H1 (cell line): ENCODE measurements at regions not wholly inside any gene's neighbourhood (a gene's known extent, or its start where the extent isn't known, plus 50 kb on each side); places are given as distances from the start of the nearest gene placed in this dataset.

ENCODE experiments used
- CTCF ChIA-PET: fragments of 300-600 bp; sonication (Branson Sonifier 250); formaldehyde crosslinking; loops from one replicate; lab custom pipeline; 2021; ENCODE audit not compliant: partially characterized antibody; lab: Charles Lee
- POLR2A ChIA-PET: fragments of 300-600 bp; sonication (Branson Sonifier 250); formaldehyde crosslinking; loops from one replicate; lab custom pipeline; 2021; ENCODE audit warnings: inconsistent platforms; ENCODE audit not compliant: partially characterized antibody; lab: Charles Lee
- DNase-seq, 2 experiments: peaks; one replicate each; pipeline versions ENCODE4 v3.0.0 to v3.0.0-alpha.2; 2010 to 2022; ENCODE audit warnings: low spot score in 2 of 2, low read depth in 1 of 2, mixed read lengths in 1 of 2
- FAIRE-seq: peaks from 2 replicates; lab custom pipeline; 2011; peaks lifted over from hg19 to GRCh38; lab: Jason Lieb, UNC
- H2AFZ ChIP-seq: 2 replicates; pipeline ENCODE4 v1.8.1; 2012; ENCODE audit warnings: low read length, inconsistent platforms
- H2AK5ac ChIP-seq: 2 replicates; pipeline ENCODE4 v1.6.1; 2013; ENCODE audit warnings: low read depth, low read length
- H2BK120ac ChIP-seq: replicated peaks from 2 replicates; pipeline ENCODE3; 2013; ENCODE audit warnings: low read depth, low read length, inconsistent platforms
- H2BK12ac ChIP-seq: 2 replicates; pipeline ENCODE4 v1.6.1; 2013; ENCODE audit warnings: low read depth, low read length
- H2BK15ac ChIP-seq: 2 replicates; pipeline ENCODE4 v1.6.1; 2013; ENCODE audit warnings: low read length
- H2BK20ac ChIP-seq: 2 replicates; pipeline ENCODE4 v1.6.1; 2013; ENCODE audit warnings: low read length
- H2BK5ac ChIP-seq: 2 replicates; pipeline ENCODE4 v1.6.1; 2013; ENCODE audit warnings: low read depth, low read length
- H3K14ac ChIP-seq: 2 replicates; pipeline ENCODE4 v1.6.1; 2013; ENCODE audit warnings: inconsistent platforms; ENCODE audit not compliant: insufficient read length
- H3K18ac ChIP-seq: 2 replicates; pipeline ENCODE4 v1.6.1; 2013; ENCODE audit warnings: low read length; ENCODE audit errors: extremely low read depth
- H3K23ac ChIP-seq: 2 replicates; pipeline ENCODE4 v1.6.1; 2013; ENCODE audit warnings: inconsistent platforms; ENCODE audit not compliant: insufficient read length
- H3K23me2 ChIP-seq: 2 replicates; pipeline ENCODE4 v1.6.1; 2013; ENCODE audit warnings: low read depth, low read length
- H3K27ac ChIP-seq: 2 replicates; pipeline ENCODE4 v1.6.1; 2011; ENCODE audit warnings: low read depth, low read length, inconsistent platforms
- H3K27me3 ChIP-seq, 4 experiments: replicated peaks in 1 of 4; 1 replicate in 1 of 4; 2 replicates in 3 of 4; pipeline versions ENCODE4 v1.6.1 to v1.8.1; 2011 to 2013; ENCODE audit warnings: low read length in 3 of 4, mild to moderate bottlenecking in 3 of 4, inconsistent platforms in 2 of 4, mixed read lengths in 2 of 4, moderate library complexity in 1 of 4; ENCODE audit not compliant: control insufficient read depth in 3 of 4, insufficient read depth in 3 of 4; ENCODE audit errors: extremely low read depth in 1 of 4
- H3K36me3 ChIP-seq, 4 experiments: 2 replicates each; pipeline versions ENCODE4 v1.6.1 to v1.8.1; 2011 to 2013; ENCODE audit warnings: mild to moderate bottlenecking in 4 of 4, low read length in 3 of 4, moderate library complexity in 2 of 4, control low read depth in 1 of 4, inconsistent platforms in 1 of 4; ENCODE audit not compliant: insufficient read depth in 4 of 4, control insufficient read depth in 2 of 4
- H3K4ac ChIP-seq: replicated peaks from 2 replicates; pipeline ENCODE3; 2013; ENCODE audit warnings: low read length, low read depth, mixed read lengths, inconsistent platforms; ENCODE audit not compliant: insufficient read length
- H3K4me1 ChIP-seq, 4 experiments: replicated peaks in 1 of 4; 1 replicate in 1 of 4; 2 replicates in 3 of 4; pipeline versions ENCODE4 v1.6.1 to v1.8.1; 2011 to 2013; ENCODE audit warnings: low read length in 3 of 4, inconsistent platforms in 2 of 4, mixed read lengths in 1 of 4; ENCODE audit not compliant: insufficient read depth in 4 of 4, control insufficient read depth in 3 of 4
- H3K4me2 ChIP-seq, 2 experiments: 2 replicates each; pipeline versions ENCODE4 v1.6.1 to v1.8.1; 2011 to 2013; ENCODE audit warnings: low read depth in 2 of 2, low read length in 2 of 2, control low read depth in 1 of 2, inconsistent platforms in 1 of 2, mild to moderate bottlenecking in 1 of 2; ENCODE audit not compliant: insufficient read depth in 1 of 2
- H3K4me3 ChIP-seq, 4 experiments: fragments of 200-600, 300-600 bp in 1 of 4; sonication (generic), shearing (Covaris generic), sonication (Bioruptor Twin) in 1 of 4; 2 replicates each; pipeline versions ENCODE4 v1.5.1 to v1.8.1; 2011 to 2016; ENCODE audit warnings: low read length in 4 of 4, low read depth in 3 of 4, control low read depth in 2 of 4, inconsistent platforms in 2 of 4, mild to moderate bottlenecking in 2 of 4, mixed read lengths in 1 of 4, moderate library complexity in 1 of 4; ENCODE audit not compliant: insufficient read depth in 2 of 4; ENCODE audit errors: extremely low read depth in 1 of 4
- H3K56ac ChIP-seq: replicated peaks from 2 replicates; pipeline ENCODE3; 2013; ENCODE audit warnings: low read depth, mild to moderate bottlenecking, mixed read lengths, low read length, inconsistent platforms; ENCODE audit not compliant: insufficient read length
- H3K79me1 ChIP-seq: 2 replicates; pipeline ENCODE4 v1.6.1; 2013; ENCODE audit warnings: low read depth, low read length, control low read depth
- H3K79me2 ChIP-seq, 2 experiments: 2 replicates each; pipeline versions ENCODE4 v1.6.1 to v1.8.1; 2012 to 2013; ENCODE audit warnings: low read length in 2 of 2, mild to moderate bottlenecking in 2 of 2, inconsistent platforms in 1 of 2; ENCODE audit not compliant: insufficient read depth in 2 of 2, control insufficient read depth in 1 of 2
- H3K9ac ChIP-seq, 4 experiments: replicated peaks in 1 of 4; 1 replicate in 1 of 4; 2 replicates in 3 of 4; pipeline versions ENCODE4 v1.6.1 to v1.8.1; 2011 to 2013; ENCODE audit warnings: low read depth in 3 of 4, low read length in 3 of 4, control low read depth in 2 of 4, mild to moderate bottlenecking in 2 of 4, moderate library complexity in 2 of 4, inconsistent platforms in 1 of 4; ENCODE audit errors: extremely low read depth in 1 of 4
- H3K9me3 ChIP-seq, 2 experiments: 2 replicates each; pipeline versions ENCODE4 v1.6.1 to v1.8.1; 2012 to 2013; ENCODE audit warnings: mild to moderate bottlenecking in 2 of 2, moderate library complexity in 2 of 2, control low read depth in 1 of 2, inconsistent platforms in 1 of 2, low read depth in 1 of 2, low read length in 1 of 2, mixed read lengths in 1 of 2; ENCODE audit not compliant: insufficient read depth in 2 of 2
- H4K20me1 ChIP-seq, 2 experiments: replicated peaks in 1 of 2; 2 replicates each; pipeline versions ENCODE3 to v1.8.1; 2011 to 2013; ENCODE audit warnings: inconsistent platforms in 2 of 2, low read length in 2 of 2, mild to moderate bottlenecking in 1 of 2; ENCODE audit not compliant: insufficient read depth in 2 of 2, control insufficient read depth in 1 of 2
- H4K5ac ChIP-seq: 2 replicates; pipeline ENCODE4 v1.6.1; 2013; ENCODE audit warnings: low read length, low read depth, mixed read lengths, inconsistent platforms; ENCODE audit not compliant: insufficient read length
- H4K8ac ChIP-seq: 2 replicates; pipeline ENCODE4 v1.8.0; 2013; ENCODE audit warnings: mild to moderate bottlenecking, moderate library complexity, low read length, inconsistent platforms; ENCODE audit not compliant: insufficient read depth; ENCODE audit errors: extremely low read depth
- H4K91ac ChIP-seq: replicated peaks from 2 replicates; pipeline ENCODE3; 2013; ENCODE audit warnings: low read length, mixed read lengths, inconsistent platforms; ENCODE audit not compliant: insufficient read length
- CHD2 ChIP-seq: IDR thresholded peaks from 2 replicates; pipeline ENCODE4 v1.6.1; 2012; ENCODE audit warnings: low read length, improper control_type of control experiment
- JUN ChIP-seq: IDR thresholded peaks from 2 replicates; pipeline ENCODE4 v1.6.1; 2011; ENCODE audit warnings: low read depth, mild to moderate bottlenecking, improper control_type of control experiment, low read length
- KDM1A ChIP-seq: fragments of 200-600, 300-600 bp; sonication (generic); IDR thresholded peaks from 2 replicates; pipeline ENCODE4 v1.7.1; 2016; ENCODE audit warnings: mild to moderate bottlenecking, low read length, borderline replicate concordance
- POU5F1 ChIP-seq: IDR thresholded peaks from 2 replicates; pipeline ENCODE4 v1.6.1; 2011; ENCODE audit warnings: low read depth, mild to moderate bottlenecking, low read length, moderate library complexity
- RXRA ChIP-seq: IDR thresholded peaks from 2 replicates; pipeline ENCODE4 v1.6.1; 2011; ENCODE audit warnings: low read depth, mild to moderate bottlenecking, low read length, moderate library complexity; ENCODE audit not compliant: insufficient read depth
- SAP30 ChIP-seq: fragments of 300-600 bp; sonication (generic); IDR thresholded peaks from 2 replicates; pipeline ENCODE4 v1.7.1; 2012; ENCODE audit warnings: low read length, moderate library complexity, mild to moderate bottlenecking, inconsistent platforms; ENCODE audit not compliant: insufficient read depth, insufficient replicate concordance
- SRF ChIP-seq: IDR thresholded peaks from 2 replicates; pipeline ENCODE4 v1.6.1; 2011; ENCODE audit warnings: mild to moderate bottlenecking, low read depth, low read length, moderate library complexity
- WGBS, 2 experiments: shearing (Covaris generic) in 1 of 2; methylation state at CpG; one replicate each; pipeline versions ENCODE4 v1.1.6 to v1.1.7; 2013 to 2015; ENCODE audit warnings: low lambda C conversion rate in 2 of 2, mixed read lengths in 2 of 2, inconsistent platforms in 1 of 2, low coverage in 1 of 2, missing lambda C conversion rate in 1 of 2; ENCODE audit not compliant: insufficient replicate concordance in 2 of 2, insufficient coverage in 1 of 2, insufficient read length in 1 of 2; ENCODE audit errors: extremely low coverage in 1 of 2, missing lambda C conversion rate in 1 of 2; 5-methylcytosine and 5-hydroxymethylcytosine counted together

DNA sequence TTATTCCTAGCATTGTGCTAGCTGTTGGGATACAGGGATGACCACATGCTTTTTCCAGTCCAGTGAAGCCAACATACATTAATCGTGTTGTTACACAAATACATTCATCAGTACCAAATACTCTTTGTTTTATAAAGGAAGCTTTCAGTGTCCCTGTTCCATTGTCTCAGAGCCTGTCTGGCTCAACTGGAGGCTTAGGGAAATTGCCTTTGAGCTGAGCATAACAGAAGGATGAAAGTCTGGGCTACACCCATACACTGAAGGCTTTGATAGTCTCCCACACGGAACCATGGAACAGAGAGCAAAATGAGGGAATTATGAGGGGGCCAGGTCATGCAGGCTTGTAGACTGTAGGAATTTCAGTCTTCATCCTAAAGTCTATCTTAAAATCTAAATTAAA lies 126.4 kb upstream of the KCNQ5 start:
- H4K91ac ChIP-seq = no peak overlapping the region
- no peaks in the 10 kb centered on the region for H3K9me3 ChIP-seq
- H4K8ac ChIP-seq = no peak overlapping the region
- no peaks in the 10 kb centered on the region; a peak in 1 of 7 replicates for H3K4me1 ChIP-seq
- no peak overlapping the region for H2BK120ac ChIP-seq
- no peak overlapping the region for H3K27ac ChIP-seq
- no peaks in the 10 kb centered on the region for H3K79me2 ChIP-seq
- no peaks in the 10 kb centered on the region for H3K36me3 ChIP-seq
- H2BK20ac ChIP-seq = no peak overlapping the region
- ChIA-PET POLR2A (no interaction called here), CTCF (interaction anchor here (1.5 kb wide), 1 partner anchor 85 kb away, joined by 3 read pairs; no protein-coding TSS in a partner anchor)
- H3K27me3 ChIP-seq = no peaks in the 10 kb centered on the region
- H3K9ac ChIP-seq = no peak overlapping the region
- H3K79me1 ChIP-seq = no peaks in the 10 kb centered on the region
- no peak overlapping the region for H3K4ac ChIP-seq
- FAIRE-seq (no peak), DNase-seq (no peak)
- no peak overlapping the region for H2AK5ac ChIP-seq
- no peak for TF ChIP-seq CHD2
- no peak for TF ChIP-seq SAP30
- no peak for TF ChIP-seq SRF
- no peak for TF ChIP-seq JUN
- no peak for TF ChIP-seq RXRA
- TF ChIP-seq POU5F1 = no peak
- no peak for TF ChIP-seq KDM1A
- H4K20me1 ChIP-seq = no peaks in the 10 kb centered on the region
- no peak overlapping the region for H2AFZ ChIP-seq
- 97% methylated on average over 2 of the region's 2 CpGs; no CpG with 5 or more reads in 1 of the 2 experiments for WGBS, 2 experiments
- H3K4me2 ChIP-seq = no peak overlapping the region
- H3K23me2 ChIP-seq = no peaks in the 10 kb centered on the region
- no peak overlapping the region for H3K4me3 ChIP-seq
- H2BK12ac ChIP-seq = no peak overlapping the region
- no peak overlapping the region for H3K23ac ChIP-seq
- no peak overlapping the region for H2BK5ac ChIP-seq
- H3K14ac ChIP-seq = no peak overlapping the region
- no peak overlapping the region for H3K56ac ChIP-seq
- no peak overlapping the region for H3K18ac ChIP-seq
- no peak overlapping the region for H2BK15ac ChIP-seq
- no peak overlapping the region for H4K5ac ChIP-seq
